MM.1S (cell line): ENCODE measurements at regions not wholly inside any gene's neighbourhood (a gene's known extent, or its start where the extent isn't known, plus 50 kb on each side); places are given as distances from the start of the nearest gene placed in this dataset.
"Not testable (repeated sequence)": the region's sequence is repeated elsewhere in the genome, so short reads cannot be mapped to it uniquely, and the experiment has no call there.

ENCODE experiments used
- DNase-seq: peaks from one replicate; pipeline ENCODE4 v3.0.0-alpha.2; 2015
- H2AFZ ChIP-seq: fragments of 300-600 bp; sonication (generic); 2 replicates; pipeline ENCODE4 v1.6.0; 2016; ENCODE audit warnings: antibody characterized with exemption, low read length
- H3F3A ChIP-seq: fragments of 300-600 bp; sonication (generic); 2 replicates; pipeline ENCODE4 v1.6.1; 2016; ENCODE audit warnings: mild to moderate bottlenecking, antibody characterized with exemption, low read length, moderate library complexity, mixed read lengths; ENCODE audit not compliant: insufficient read depth
- H3K27ac ChIP-seq: fragments of 300-600 bp; sonication (generic); 2 replicates; pipeline ENCODE4 v1.5.1; 2016; ENCODE audit warnings: mild to moderate bottlenecking, low read length
- H3K27me3 ChIP-seq: fragments of 300-600 bp; sonication (generic); replicated peaks from 2 replicates; pipeline ENCODE4 v1.6.0; 2016; ENCODE audit warnings: low read length; ENCODE audit not compliant: insufficient read depth
- H3K36me3 ChIP-seq: fragments of 300-600 bp; sonication (generic); replicated peaks from 2 replicates; pipeline ENCODE4 v1.6.1; 2016; ENCODE audit warnings: mild to moderate bottlenecking, low read length, mixed read lengths; ENCODE audit not compliant: insufficient read depth
- H3K4me1 ChIP-seq: fragments of 300-600 bp; sonication (generic); 2 replicates; pipeline ENCODE4 v1.6.1; 2016; ENCODE audit warnings: low read length, mixed read lengths
- H3K4me2 ChIP-seq: fragments of 300-600 bp; sonication (generic); 2 replicates; pipeline ENCODE4 v1.6.0; 2016; ENCODE audit warnings: low read depth, low read length
- H3K4me3 ChIP-seq: fragments of 300-600 bp; sonication (generic); 2 replicates; pipeline ENCODE4 v1.5.1; 2016; ENCODE audit warnings: low read length, mixed read lengths
- H3K79me2 ChIP-seq: fragments of 300-600 bp; sonication (generic); 2 replicates; pipeline ENCODE4 v1.6.1; 2016; ENCODE audit warnings: mixed run types, low read length, mixed read lengths
- H3K9ac ChIP-seq: fragments of 300-600 bp; sonication (generic); 2 replicates; pipeline ENCODE4 v1.6.1; 2016; ENCODE audit warnings: low read length, mixed read lengths
- H3K9me2 ChIP-seq: fragments of 300-600 bp; sonication (generic); replicated peaks from 2 replicates; pipeline ENCODE4 v1.6.1; 2016; ENCODE audit warnings: mild to moderate bottlenecking, low read length, mixed read lengths; ENCODE audit not compliant: insufficient read depth
- H3K9me3 ChIP-seq: fragments of 300-600 bp; sonication (generic); replicated peaks from 2 replicates; pipeline ENCODE4 v1.6.1; 2016; ENCODE audit warnings: mild to moderate bottlenecking, low read length, mixed read lengths; ENCODE audit not compliant: insufficient read depth
- H4K20me1 ChIP-seq: fragments of 300-600 bp; sonication (generic); 2 replicates; pipeline ENCODE4 v1.6.1; 2016; ENCODE audit warnings: mild to moderate bottlenecking, low read length, moderate library complexity, mixed read lengths; ENCODE audit not compliant: insufficient read depth
- CTCF ChIP-seq: fragments of 300-600 bp; sonication (generic); IDR thresholded peaks from 2 replicates; pipeline ENCODE4 v1.5.1; 2016; ENCODE audit warnings: antibody characterized with exemption, low read length, mixed read lengths
- EZH2 ChIP-seq: fragments of 300-600 bp; sonication (generic); optimal IDR thresholded peaks from 2 replicates; pipeline ENCODE3; 2017; ENCODE audit warnings: low read depth, mild to moderate bottlenecking, antibody characterized with exemption, low read length, mixed read lengths
- EZH2phosphoT487 ChIP-seq: fragments of 300-600 bp; sonication (generic); IDR thresholded peaks from 2 replicates; pipeline ENCODE4 v1.6.1; 2018; ENCODE audit warnings: antibody characterized with exemption, low read length

GRCh38 chrX:146036000-146036399, 218.4 kb downstream of the SLITRK2 start:
- TF ChIP-seq EZH2 (no peak), CTCF (no peak), EZH2phosphoT487 (no peak)

GRCh38 chrX:146041741-146042140, 224.1 kb downstream of the SLITRK2 start:
- no peak for DNase-seq
- no peak overlapping the region for H3K9ac ChIP-seq
- no peaks in the 10 kb centered on the region for H3K27me3 ChIP-seq
- no peaks in the 10 kb centered on the region for H4K20me1 ChIP-seq
- H3K9me3 ChIP-seq: no peaks in the 10 kb centered on the region
- H3K4me1 ChIP-seq: no peaks in the 10 kb centered on the region
- no peaks in the 10 kb centered on the region for H3K9me2 ChIP-seq
- H3K36me3 ChIP-seq: no peaks in the 10 kb centered on the region
- H2AFZ ChIP-seq: no peak overlapping the region
- no peak overlapping the region for H3K4me3 ChIP-seq
- TF ChIP-seq CTCF (no peak), EZH2 (no peak), EZH2phosphoT487 (no peak)
- H3K79me2 ChIP-seq: no peaks in the 10 kb centered on the region
- no peak overlapping the region for H3K4me2 ChIP-seq
- no peaks in the 10 kb centered on the region for H3F3A ChIP-seq
- no peak overlapping the region for H3K27ac ChIP-seq

More at GRCh38 chrX:146036000-146036399, 218.4 kb downstream of the SLITRK2 start:
- H3K4me1 ChIP-seq: no peaks in the 10 kb centered on the region
- H3K9ac ChIP-seq: no peak overlapping the region
- no peak overlapping the region for H3K27ac ChIP-seq
- no peak for DNase-seq
- H3K4me3 ChIP-seq: no peak overlapping the region
- H3K4me2 ChIP-seq: no peak overlapping the region
- no peaks in the 10 kb centered on the region for H4K20me1 ChIP-seq
- no peaks in the 10 kb centered on the region for H3K79me2 ChIP-seq
- no peaks in the 10 kb centered on the region for H3K36me3 ChIP-seq
- H2AFZ ChIP-seq: no peak overlapping the region
- no peaks in the 10 kb centered on the region for H3K27me3 ChIP-seq
- no peaks in the 10 kb centered on the region for H3K9me3 ChIP-seq
- no peaks in the 10 kb centered on the region for H3K9me2 ChIP-seq
- no peaks in the 10 kb centered on the region for H3F3A ChIP-seq

- not testable (repeated sequence) for H3K4me1 ChIP-seq, H3K4me3 ChIP-seq, H4K20me1 ChIP-seq, H3K9me3 ChIP-seq, H3K27ac ChIP-seq, H3K79me2 ChIP-seq, H3K27me3 ChIP-seq, H3F3A ChIP-seq, H3K9me2 ChIP-seq, DNase-seq, H2AFZ ChIP-seq, H3K4me2 ChIP-seq, H3K36me3 ChIP-seq, H3K9ac ChIP-seq
Observed at GRCh38 chrX:146046011-146046715, 228.5 kb downstream of the SLITRK2 start.

GRCh38 chrX:146049568-146049967, 231.9 kb downstream of the SLITRK2 start:
- not testable (repeated sequence) for H3K9me3 ChIP-seq, DNase-seq, H3K4me1 ChIP-seq, H3K9me2 ChIP-seq, H3K36me3 ChIP-seq, H3K9ac ChIP-seq, H3K4me3 ChIP-seq, H4K20me1 ChIP-seq, H2AFZ ChIP-seq, H3K27me3 ChIP-seq, H3K79me2 ChIP-seq, H3K4me2 ChIP-seq, H3F3A ChIP-seq, H3K27ac ChIP-seq
